Stimulated activated CD4-positive, alpha-beta T cell treated with anti-CD3 and anti-CD28 coated beads, Interleukin-15, amount 100 ng/mL, for 1 hour (primary cell): ENCODE measurements at regions not wholly inside any gene's neighbourhood (a gene's known extent, or its start where the extent isn't known, plus 50 kb on each side); places are given as distances from the start of the nearest gene placed in this dataset.
"Not testable (repeated sequence)": the region's sequence is repeated elsewhere in the genome, so short reads cannot be mapped to it uniquely, and the experiment has no call there.

Source experiments
- DNase-seq, 2 donors: peaks; one replicate each; pipeline ENCODE4 v3.0.0-alpha.2; 2020; ENCODE audit warnings: low read depth in 1 of 2, low spot score in 1 of 2

DNA sequence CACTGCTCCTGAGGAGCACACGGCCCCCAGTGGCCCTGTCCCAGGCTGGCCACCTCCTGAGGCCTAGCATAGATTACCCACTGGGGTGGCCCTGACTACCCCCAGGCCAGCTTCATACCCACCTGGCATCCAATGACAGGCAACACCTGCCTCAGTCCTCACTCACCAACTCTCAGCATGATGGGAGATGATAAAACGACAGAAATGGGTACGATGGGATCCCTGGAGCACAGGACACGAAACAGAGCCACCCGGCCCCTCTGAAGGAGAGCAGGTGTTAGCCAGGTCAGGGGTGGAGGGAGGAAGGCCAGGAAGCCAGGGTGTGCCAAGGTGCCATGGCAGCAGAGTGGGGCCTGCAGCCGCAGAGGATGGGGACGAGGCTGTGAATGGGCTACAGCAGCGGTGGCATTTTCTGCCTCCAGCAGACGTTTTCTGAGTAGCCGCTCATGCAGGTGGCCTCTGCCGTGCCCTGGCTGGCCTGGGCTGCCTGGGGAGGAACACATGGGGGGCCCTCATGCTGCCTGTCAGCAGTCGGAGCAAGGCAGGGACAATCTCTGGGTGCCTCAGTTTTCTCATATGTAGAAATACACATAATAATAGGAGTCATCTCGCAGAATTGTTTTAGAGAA is 50.2 kb upstream of the FGF3 start:
- no peak for DNase-seq

GRCh38 chr11:69870766-69871165 is 51.5 kb upstream of the FGF3 start:
- no peak for DNase-seq

DNA sequence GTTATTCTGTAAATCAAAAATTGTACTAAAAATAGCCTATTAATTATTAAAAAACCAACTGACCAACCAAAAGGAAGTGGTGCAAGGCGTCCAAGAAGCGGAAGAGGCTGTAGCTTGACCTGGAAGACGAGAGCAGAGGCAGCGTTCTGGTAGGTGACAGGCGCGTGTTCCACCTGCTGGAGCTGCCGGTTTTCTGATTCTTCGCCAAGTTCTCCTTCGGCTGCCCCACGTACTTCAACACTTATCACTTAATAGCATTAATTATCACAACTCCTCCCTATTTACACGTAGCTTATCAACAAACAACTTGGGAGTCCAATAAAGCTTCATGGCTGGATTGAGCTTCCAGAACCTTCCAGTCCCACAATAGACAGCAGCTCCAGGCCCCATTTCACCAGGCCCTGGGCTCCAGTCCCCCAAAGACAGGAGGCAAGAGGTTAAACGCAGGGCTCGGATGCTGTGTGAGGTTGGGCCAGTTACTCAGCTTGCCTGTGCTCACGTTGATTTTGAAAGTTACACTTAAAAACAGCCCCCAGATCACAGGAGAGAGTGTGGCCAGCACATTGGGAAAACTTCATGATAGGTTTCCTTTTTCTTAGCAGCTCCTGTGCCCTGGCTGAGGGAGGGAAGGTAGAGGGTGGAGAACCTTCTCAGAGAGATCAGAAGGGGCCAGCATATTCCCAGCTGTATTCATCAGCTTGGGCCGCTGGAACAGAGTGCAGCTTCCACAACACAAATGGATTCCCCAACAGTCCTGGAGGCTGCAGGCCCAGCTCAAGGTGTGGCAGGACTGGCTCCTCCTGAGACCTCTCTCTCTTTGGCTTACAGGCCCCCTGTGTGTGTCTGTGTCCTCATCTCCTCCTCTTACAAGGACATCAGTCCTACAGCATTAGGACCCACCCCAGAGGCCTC is 54.2 kb upstream of the FGF3 start:
- no peak for DNase-seq

- no peak for DNase-seq
Observed at GRCh38 chr11:69874178-69874983, 55.2 kb upstream of the FGF3 start.

- DNase-seq: no peak
Observed at GRCh38 chr11:69874984-69875624, 55.9 kb upstream of the FGF3 start.

DNA sequence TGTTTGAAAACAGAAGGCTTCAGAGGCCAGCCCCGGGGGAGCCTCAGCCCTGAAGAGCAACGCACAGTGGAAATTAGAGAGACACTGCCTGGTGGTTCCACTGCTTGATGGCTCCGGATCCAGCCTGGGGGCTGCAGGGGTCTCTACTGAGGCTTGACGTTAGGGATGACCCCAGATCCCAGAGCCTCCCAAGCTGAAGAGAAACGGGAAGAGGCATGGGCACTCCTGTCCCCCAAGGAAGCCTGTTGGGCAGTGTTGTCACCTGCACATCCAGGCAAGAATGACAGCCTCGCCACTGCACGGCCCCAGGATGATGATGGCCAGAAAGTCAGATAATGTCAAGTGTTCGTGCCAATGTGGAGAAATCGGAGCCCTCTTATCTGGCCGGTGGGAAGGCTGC is 56.8 kb upstream of the FGF3 start:
- DNase-seq: no peak

DNA sequence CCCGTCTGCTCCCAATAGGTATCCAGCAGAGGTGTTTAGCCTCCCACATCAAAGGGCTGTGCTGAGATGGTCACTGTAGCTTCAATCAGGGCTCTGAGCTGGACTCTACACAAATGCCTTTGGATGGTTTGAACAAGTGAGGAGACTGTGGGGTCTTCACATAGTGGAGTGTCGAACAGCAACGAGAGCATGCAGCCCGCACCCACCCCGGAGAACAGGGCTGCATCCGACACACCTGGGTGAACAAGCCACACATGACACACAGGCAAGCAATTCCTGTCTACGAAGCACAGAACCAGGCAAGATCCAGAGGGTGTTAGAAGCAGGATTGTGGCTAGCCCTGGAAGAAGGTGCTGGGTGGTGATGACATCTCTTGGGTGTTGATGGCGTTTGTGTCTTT is 58.0 kb upstream of the FGF3 start:
- no peak for DNase-seq

GRCh38 chr11:69877704-69878103 is 58.5 kb upstream of the FGF3 start:
- DNase-seq: not testable (repeated sequence)

DNA sequence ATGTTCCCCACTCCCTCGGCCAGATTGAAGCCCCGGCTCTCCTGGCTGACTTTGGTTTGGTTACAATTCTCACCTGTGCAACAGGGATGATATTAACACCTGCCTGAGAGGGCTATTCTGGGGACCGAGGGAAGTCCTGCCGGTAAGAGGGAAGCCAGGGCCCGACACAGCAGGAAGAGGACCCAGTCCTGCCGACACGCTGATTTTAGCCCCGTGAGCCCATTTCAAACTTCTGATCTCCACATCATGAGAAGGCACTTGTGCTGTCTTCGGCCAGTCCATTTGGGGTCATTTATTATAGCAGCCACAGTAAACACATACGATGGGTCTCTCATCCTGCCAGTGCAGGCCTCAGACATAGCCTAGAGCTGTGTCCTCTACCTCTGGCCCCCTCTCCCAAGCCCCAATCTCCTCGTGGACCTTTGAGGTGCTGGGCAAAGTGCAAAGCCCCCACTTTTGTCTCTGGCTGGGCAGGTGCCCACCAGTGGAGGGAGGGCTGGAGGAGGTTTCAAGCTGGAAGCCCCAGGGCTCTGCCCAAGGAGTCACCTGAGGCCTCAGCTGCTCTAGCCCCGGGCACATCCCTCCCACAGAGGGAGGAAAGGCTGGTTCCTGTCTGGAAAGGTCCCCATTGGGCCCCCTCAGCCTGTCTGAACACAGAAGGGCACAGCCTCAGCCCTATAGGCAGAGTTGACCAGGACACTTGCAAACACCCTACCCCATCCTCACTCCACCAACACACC is 59.1 kb upstream of the FGF3 start:
- no peak for DNase-seq

DNA sequence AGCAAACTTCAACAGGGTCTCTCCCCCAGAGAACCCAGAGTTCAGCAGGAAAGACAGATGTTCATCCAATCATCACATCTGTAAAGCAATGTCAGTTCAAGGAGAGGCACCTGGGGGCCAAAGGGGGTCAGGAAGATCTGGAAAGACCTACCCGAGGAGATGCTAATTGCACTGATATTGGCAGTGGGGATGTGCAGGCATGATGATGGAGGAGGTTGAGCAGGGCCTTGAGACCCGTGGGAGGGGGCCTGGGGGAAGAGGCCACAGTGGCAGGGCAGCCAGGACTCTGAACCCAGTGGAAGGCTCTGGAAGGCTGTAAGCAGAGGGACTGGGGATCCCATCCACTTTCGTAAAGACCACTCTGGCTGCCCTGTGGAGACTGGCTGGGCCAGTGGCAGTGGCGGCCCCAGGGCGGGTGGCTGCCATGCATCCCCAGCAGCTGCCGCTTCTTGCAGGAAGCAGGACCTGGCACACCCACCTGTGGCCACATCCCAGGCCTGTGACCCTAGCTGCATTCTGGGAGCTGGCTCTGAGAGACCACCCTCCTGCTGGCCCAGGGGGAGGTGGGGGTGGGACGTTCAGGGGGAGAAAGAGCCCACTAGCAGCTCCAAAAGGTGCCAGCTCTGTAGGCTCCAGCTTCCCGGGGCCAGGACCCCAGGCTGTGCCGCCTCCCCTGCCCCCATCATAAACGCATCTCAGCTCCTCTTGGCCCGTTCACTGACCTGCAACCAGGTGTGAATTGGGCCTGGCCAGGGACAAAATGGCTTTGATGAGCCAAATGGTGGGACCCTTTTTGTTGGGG is 59.9 kb upstream of the FGF3 start:
- DNase-seq: no peak

GRCh38 chr11:69879729-69880005 is 60.5 kb upstream of the FGF3 start:
- no peak for DNase-seq

DNA sequence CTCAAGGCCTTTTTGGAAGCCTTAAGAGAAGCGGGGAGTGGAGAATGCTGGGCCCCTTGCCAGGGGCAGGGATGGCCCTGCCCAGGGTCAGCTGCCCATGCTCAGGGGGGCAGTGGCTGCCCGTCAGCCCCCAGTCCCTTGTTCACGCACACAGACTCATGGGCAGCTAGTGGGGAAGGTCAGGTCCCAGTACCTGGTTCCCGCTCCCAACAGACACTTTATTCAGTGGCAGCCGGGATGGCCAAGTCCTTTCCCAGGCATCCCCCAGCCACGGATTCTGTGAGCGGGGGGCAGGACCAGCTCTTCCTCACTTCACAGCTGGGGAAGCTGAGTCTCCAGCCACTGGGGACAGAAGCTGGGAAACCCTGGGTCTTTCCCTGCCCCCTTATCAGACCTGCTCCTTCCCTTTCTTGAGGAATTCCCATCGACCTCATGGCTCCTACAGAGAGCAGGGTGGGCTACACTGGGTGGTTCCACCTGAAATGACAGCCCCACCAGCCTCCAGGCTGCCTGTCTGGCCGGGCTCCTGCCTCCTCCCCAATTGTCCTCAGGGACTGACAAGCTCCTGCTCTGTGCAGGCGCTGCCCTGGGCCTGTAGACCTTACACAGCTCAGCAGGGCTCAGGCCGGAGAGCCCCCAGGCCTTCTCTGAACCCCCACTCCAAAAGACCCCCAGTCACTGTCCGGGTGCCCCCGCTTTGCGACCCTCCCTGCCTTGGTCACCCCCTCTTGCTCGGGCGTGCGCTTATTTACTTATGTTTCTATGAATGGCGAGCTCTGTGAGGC is 61.0 kb upstream of the FGF3 start:
- DNase-seq: no peak

DNA sequence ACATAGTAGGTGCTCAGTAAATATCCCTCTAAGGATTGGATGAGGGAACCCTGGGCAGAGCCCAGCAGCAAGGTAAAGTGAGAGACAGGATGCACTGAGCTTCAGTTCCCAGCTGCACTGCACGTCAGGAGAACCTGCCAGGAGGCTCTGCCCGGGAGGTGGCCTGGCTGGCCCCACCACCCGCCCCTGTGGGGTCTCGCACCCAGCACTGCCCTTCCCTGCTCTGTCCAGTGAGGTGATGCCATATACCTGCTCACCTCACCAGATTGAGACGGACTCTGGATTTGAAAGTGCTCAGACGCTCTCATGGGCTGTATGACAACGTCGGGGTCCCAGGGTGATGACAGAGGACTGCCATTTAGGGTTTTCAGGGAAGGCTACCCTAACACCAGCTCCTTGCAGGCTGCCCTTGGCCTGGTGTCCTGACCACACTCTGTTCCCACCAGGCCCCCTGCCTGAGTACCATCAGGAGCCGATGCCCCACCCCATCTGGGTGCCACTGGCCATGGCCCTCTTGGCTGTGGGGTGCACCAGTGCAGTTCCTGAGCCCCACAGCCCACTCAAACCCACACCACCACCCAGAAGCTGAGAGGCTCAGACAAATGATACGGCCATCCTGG is 61.7 kb upstream of the FGF3 start:
- no peak for DNase-seq

DNA sequence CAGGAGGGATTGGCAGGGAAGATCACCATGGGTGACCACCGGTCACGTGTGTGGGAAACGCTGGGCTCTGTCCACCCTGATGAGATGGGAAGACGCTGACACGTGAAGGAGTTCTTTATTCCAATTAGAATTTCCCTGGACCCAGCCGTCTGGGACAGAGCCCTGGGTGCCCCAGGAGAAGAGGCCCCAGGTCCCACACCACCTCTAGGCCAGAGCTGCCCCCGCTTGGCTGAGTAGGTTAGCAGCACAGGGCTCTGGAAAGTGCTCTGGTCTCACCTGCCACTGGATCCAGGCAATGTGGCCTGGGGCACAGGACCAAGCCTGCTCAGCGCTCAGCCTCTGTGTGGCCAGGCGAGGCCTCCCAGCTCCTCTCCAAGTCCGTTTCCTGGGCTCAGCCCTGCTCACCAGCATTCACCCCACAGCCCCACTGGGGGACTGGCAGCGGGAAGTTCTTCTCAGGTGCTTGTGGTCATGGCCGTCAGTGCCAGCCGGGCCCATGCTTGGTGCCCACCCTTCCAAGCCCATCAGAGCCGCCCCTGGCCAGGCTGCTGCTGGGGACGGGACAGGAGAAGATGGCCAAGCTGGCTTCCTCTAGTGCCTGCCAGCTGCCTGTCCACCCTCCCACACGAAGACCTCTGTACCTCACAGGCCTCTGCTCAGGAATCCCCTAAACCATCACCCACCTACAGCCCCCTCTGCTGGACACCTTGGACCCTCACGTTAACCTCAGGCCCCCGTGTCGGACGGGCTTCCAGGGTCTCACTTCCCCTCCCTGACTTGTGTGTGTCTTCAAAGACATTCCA is 62.5 kb upstream of the FGF3 start:
- no peak for DNase-seq

- DNase-seq: no peak
Observed at GRCh38 chr11:69882270-69882608, 63.0 kb upstream of the FGF3 start.

DNA sequence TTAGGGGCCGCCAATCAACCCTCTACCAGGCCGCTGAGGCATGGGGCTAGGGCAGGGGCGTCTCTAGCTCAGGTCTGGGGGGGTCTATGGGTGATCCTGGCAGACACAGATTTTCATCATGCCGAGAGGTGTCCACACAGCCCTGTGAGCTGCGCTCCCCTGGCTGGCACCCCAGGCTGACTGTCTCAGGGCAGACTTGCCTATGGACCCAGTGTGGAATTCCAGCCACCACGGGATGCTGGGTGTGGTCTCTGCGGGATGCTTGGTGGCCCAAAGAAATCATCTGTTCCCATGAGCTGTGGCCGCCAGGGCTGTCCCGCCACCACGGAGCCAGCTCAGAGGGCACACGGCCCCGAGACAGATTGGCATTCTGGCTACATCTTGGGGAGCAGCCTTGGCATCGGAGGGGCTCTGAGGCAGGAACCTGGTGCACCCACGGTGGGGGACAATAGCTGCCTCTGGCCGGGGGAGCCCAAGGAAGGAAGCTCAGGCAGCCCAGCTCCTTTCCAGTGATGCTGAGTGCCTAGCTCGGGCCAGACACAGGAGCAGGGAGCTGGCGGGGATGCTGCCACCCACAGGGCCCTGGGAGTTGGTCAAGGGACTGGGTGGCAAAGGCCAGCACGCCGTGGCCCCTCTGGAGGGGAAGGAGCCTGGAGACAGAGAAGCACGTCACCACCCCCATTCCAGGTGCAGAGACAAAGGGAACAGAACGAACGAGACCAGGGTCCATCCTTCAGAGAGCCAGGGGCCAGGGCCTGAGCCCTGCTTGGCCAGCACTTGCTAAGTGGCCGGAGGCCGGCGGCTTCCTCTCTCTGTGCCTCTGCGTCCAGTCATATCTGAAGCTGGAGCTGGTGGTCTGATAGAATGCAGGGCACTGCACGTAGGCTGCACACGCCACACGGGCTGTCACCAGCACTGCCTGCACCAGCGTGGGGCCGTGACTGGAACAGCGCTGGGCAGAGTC is 64.4 kb upstream of the FGF3 start:
- DNase-seq: no peak

GRCh38 chr11:69884286-69884685 is 65.1 kb upstream of the FGF3 start:
- no peak for DNase-seq
